Right lobe of liver (tissue), 6 donors: ENCODE measurements at regions not wholly inside any gene's neighbourhood (a gene's known extent, or its start where the extent isn't known, plus 50 kb on each side); places are given as distances from the start of the nearest gene placed in this dataset.

Experiments used
- ATAC-seq, 4 donors: fragments of 200-7000 bp; cut with Tn5 transposase; one replicate each; pipeline ENCODE4 v1.9.1; 2020; ENCODE audit warnings: mild to moderate bottlenecking in 4 of 4, moderate library complexity in 4 of 4
- DNase-seq, 3 donors: peaks; one replicate each; pipeline ENCODE4 v3.0.0-alpha.2; 2020
- H3K27ac ChIP-seq, 3 donors: fragments of 200-600 bp; one replicate each; pipeline ENCODE4 v1.8.0; 2022
- H3K27me3 ChIP-seq, 2 donors: fragments of 200-600 bp; one replicate each; pipeline ENCODE4 v1.8.0; 2022
- H3K36me3 ChIP-seq, 4 donors: fragments of 200-600 bp; sonication (generic) in 1 of 4; one replicate each; pipeline versions ENCODE4 v1.5.1 to v1.8.0; 2017 to 2022; ENCODE audit warnings: control low read depth in 1 of 4
- H3K4me1 ChIP-seq, 4 donors: fragments of 200-600 bp; sonication (generic) in 1 of 4; one replicate each; pipeline versions ENCODE4 v1.5.1 to v1.8.0; 2017 to 2022; ENCODE audit warnings: control low read depth in 1 of 4
- H3K4me3 ChIP-seq, 3 donors: fragments of 200-600 bp; one replicate each; pipeline ENCODE4 v1.8.0; 2022
- H3K9me3 ChIP-seq, 4 donors: fragments of 200-600 bp; sonication (generic) in 1 of 4; one replicate each; pipeline versions ENCODE4 v1.5.1 to v1.8.0; 2017 to 2022; ENCODE audit warnings: control low read depth in 1 of 4
- POLR2A ChIP-seq: fragments of 450-650 bp; IDR thresholded peaks from one replicate; pipeline ENCODE4 v1.6.1; 2017; ENCODE audit warnings: antibody characterized with exemption, mild to moderate bottlenecking
- WGBS: methylation state at CpG from one replicate; pipeline ENCODE4 v1.1.6; 2018; ENCODE audit warnings: low coverage, low lambda C conversion rate; ENCODE audit not compliant: insufficient coverage; ENCODE audit errors: missing lambda C conversion rate; 5-methylcytosine and 5-hydroxymethylcytosine counted together
- intact Hi-C, 2 donors: fragments of 100-400 bp; cut with DNase I; formaldehyde crosslinking; loops; one replicate each; pipeline versions ENCODE4 v1.11.2 to v1.14.1; 2022
- TF ChIP-seq, protein P1 (sequence below), 4 donors: fragments of 200-600 bp in 3 of 4; fragments of 450-650 bp in 1 of 4; IDR thresholded peaks; one replicate each; pipeline versions ENCODE4 v1.5.1 to v1.8.0; 2016 to 2022; ENCODE audit warnings: antibody characterized with exemption in 4 of 4, mild to moderate bottlenecking in 2 of 4
- donor health status: DM: no; HTN: yes; CAD: no.
- donor health status: DM: no; HTN: no; CAD: no.
- donor health status: DM: no; HTN: no; CAD: no.
- donor health status: DM: no; HTN: yes; CAD: no.
- donor health status: DM: no; HTN: yes; CAD: no.

DNA sequence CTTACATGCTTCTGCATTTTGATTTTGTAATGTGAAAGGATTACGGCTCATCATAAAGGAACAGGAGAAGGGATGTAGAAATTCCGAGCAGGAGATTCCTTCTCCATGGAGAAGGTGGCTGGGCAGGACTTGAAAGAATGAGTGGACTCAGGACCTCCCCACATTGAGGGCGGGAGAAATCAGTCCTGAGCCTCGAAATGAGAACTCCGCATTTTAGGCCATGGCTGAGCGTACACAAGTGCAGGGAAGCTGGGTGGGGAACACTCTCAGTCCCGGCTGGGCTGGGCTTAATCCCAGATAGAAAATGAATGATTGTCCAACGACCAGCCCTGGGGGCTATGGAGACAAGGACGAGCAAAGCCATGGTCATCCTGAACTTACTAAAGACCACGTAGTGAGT is 402.3 kb upstream of the POU3F1 start:
- H3K36me3 ChIP-seq = no peaks in the 10 kb centered on the region
- no peak for ATAC-seq

DNA sequence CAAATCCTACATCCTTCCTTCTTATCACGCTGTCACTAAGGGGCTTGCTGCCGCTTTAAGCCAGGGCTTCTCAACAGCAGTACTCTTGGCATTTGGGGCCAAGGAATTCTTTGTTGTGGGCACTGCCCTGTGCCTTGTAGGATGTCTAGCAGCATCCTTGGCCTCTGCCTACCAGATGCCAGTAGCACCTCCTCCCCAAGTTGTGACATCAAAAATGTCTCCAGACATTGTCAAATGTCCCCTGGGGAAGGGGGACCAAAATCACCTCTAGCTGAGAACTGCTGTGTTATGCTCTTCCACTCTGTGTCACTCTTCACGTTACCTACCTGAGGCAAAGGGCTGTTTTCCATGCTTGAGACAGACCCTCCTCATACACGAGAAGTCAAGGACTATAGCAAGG is 400.3 kb upstream of the POU3F1 start:
- H3K4me1 ChIP-seq = no peaks in the 10 kb centered on the region
- no peak for ATAC-seq
- intact Hi-C loops = no loop called here
- H3K4me3 ChIP-seq = no peak overlapping the region
- WGBS = 68% methylated on average over 4 of the region's 4 CpGs
- no peaks in the 10 kb centered on the region for H3K9me3 ChIP-seq
- no peak for DNase-seq
- H3K27me3 ChIP-seq = no peaks in the 10 kb centered on the region
- H3K27ac ChIP-seq = no peak overlapping the region
- H3K36me3 ChIP-seq = no peaks in the 10 kb centered on the region
- TF ChIP-seq, protein P1, sequence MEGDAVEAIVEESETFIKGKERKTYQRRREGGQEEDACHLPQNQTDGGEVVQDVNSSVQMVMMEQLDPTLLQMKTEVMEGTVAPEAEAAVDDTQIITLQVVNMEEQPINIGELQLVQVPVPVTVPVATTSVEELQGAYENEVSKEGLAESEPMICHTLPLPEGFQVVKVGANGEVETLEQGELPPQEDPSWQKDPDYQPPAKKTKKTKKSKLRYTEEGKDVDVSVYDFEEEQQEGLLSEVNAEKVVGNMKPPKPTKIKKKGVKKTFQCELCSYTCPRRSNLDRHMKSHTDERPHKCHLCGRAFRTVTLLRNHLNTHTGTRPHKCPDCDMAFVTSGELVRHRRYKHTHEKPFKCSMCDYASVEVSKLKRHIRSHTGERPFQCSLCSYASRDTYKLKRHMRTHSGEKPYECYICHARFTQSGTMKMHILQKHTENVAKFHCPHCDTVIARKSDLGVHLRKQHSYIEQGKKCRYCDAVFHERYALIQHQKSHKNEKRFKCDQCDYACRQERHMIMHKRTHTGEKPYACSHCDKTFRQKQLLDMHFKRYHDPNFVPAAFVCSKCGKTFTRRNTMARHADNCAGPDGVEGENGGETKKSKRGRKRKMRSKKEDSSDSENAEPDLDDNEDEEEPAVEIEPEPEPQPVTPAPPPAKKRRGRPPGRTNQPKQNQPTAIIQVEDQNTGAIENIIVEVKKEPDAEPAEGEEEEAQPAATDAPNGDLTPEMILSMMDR (IDR thresholded peaks at IDR 0.05) = no peak
- no peak for TF ChIP-seq POLR2A

More for the DNA sequence above, 402.3 kb upstream of the POU3F1 start:
- Histone ChIP-seq H3K27me3 (no peaks in the 10 kb centered on the region), H3K4me3 (no peak overlapping the region), H3K4me1 (no peaks in the 10 kb centered on the region), H3K27ac (no peak overlapping the region), H3K9me3 (no peaks in the 10 kb centered on the region)
- WGBS = 41% methylated on average over 8 of the region's 10 CpGs
- DNase-seq = no peak
- intact Hi-C loops = no loop called here
- TF ChIP-seq POLR2A = no peak
- TF ChIP-seq, protein P1 (IDR thresholded peaks at IDR 0.05) = no peak

- DNase-seq = no peak
- WGBS = 36% methylated on average over 6 of the region's 16 CpGs
- Histone ChIP-seq H3K4me3 (no peak overlapping the region), H3K36me3 (no peaks in the 10 kb centered on the region), H3K4me1 (no peaks in the 10 kb centered on the region), H3K27me3 (no peaks in the 10 kb centered on the region), H3K27ac (no peak overlapping the region), H3K9me3 (no peaks in the 10 kb centered on the region)
- intact Hi-C loops = no loop called here
- ATAC-seq = no peak
- TF ChIP-seq POLR2A = no peak
- TF ChIP-seq, protein P1 (IDR thresholded peaks at IDR 0.05) = no peak
These were observed 398.3 kb upstream of the POU3F1 start for GRCh38 chr1:38444770-38445442.

GRCh38 chr1:38444311-38444710 is 397.7 kb upstream of the POU3F1 start:
- WGBS = 59% methylated on average over 4 of the region's 4 CpGs
- ATAC-seq (no peak), DNase-seq (no peak)
- Histone ChIP-seq H3K9me3 (no peaks in the 10 kb centered on the region), H3K4me3 (no peak overlapping the region), H3K4me1 (no peaks in the 10 kb centered on the region), H3K27ac (no peak overlapping the region), H3K36me3 (no peaks in the 10 kb centered on the region), H3K27me3 (no peaks in the 10 kb centered on the region)
- intact Hi-C loops = no loop called here
- TF ChIP-seq POLR2A = no peak

GRCh38 chr1:38440402-38440801 is 393.8 kb upstream of the POU3F1 start:
- Histone ChIP-seq H3K36me3 (no peaks in the 10 kb centered on the region), H3K4me1 (no peaks in the 10 kb centered on the region), H3K27me3 (no peaks in the 10 kb centered on the region), H3K9me3 (no peaks in the 10 kb centered on the region), H3K27ac (no peak overlapping the region), H3K4me3 (no peak overlapping the region)
- DNase-seq (no peak), ATAC-seq (no peak)
- intact Hi-C loops = no loop called here
- no peak for TF ChIP-seq POLR2A
- TF ChIP-seq, protein P1 (IDR thresholded peaks at IDR 0.05) = no peak
